Keratinocyte (primary cell): ENCODE measurements at regions not wholly inside any gene's neighbourhood (a gene's known extent, or its start where the extent isn't known, plus 50 kb on each side); places are given as distances from the start of the nearest gene placed in this dataset.

Source experiments
- DNase-seq: peaks from one replicate; pipeline ENCODE4 v3.0.0-alpha.2; 2011; ENCODE audit warnings: low read depth, missing footprints, low spot score
- FAIRE-seq: peaks from 2 replicates; lab custom pipeline; 2011; peaks lifted over from hg19 to GRCh38; lab: Jason Lieb, UNC
- H2AFZ ChIP-seq: 2 replicates; pipeline ENCODE4 v1.6.0; 2012; ENCODE audit warnings: low read length, control low read depth, inconsistent platforms; ENCODE audit not compliant: control insufficient read depth
- H3K27ac ChIP-seq: 2 replicates; pipeline ENCODE4 v1.5.1; 2011; ENCODE audit warnings: low read length; ENCODE audit not compliant: control insufficient read depth, insufficient read depth
- H3K27me3 ChIP-seq: 3 replicates; pipeline ENCODE4 v1.6.0; 2011; ENCODE audit warnings: low read length; ENCODE audit not compliant: control insufficient read depth, insufficient read depth; ENCODE audit errors: extremely low read depth
- H3K36me3 ChIP-seq, 2 experiments: 2 replicates in 1 of 2; 3 replicates in 1 of 2; pipeline ENCODE4 v1.5.1; 2011; ENCODE audit warnings: low read length in 2 of 2, mild to moderate bottlenecking in 1 of 2; ENCODE audit not compliant: control insufficient read depth in 2 of 2, insufficient read depth in 2 of 2; ENCODE audit errors: extremely low read depth in 1 of 2
- H3K4me1 ChIP-seq: 3 replicates; pipeline ENCODE4 v1.5.1; 2011; ENCODE audit warnings: low read length; ENCODE audit not compliant: control insufficient read depth, insufficient read depth; ENCODE audit errors: extremely low read depth
- H3K4me2 ChIP-seq: 3 replicates; pipeline ENCODE4 v1.6.0; 2011; ENCODE audit warnings: low read depth, low read length; ENCODE audit not compliant: control insufficient read depth, insufficient read depth; ENCODE audit errors: extremely low read depth
- H3K4me3 ChIP-seq, 3 experiments: fragments of 200-600 bp in 1 of 3; sonication (generic) in 1 of 3; 2 replicates in 2 of 3; 3 replicates in 1 of 3; pipeline ENCODE4 v1.5.1; 2011 to 2016; ENCODE audit warnings: low read length in 3 of 3, mild to moderate bottlenecking in 3 of 3, control low read depth in 2 of 3, inconsistent platforms in 1 of 3, low read depth in 1 of 3, mixed read lengths in 1 of 3, mixed run types in 1 of 3, moderate library complexity in 1 of 3; ENCODE audit not compliant: control insufficient read depth in 2 of 3, insufficient read depth in 2 of 3; ENCODE audit errors: extremely low read depth in 1 of 3
- H3K79me2 ChIP-seq: 2 replicates; pipeline ENCODE4 v1.6.0; 2012; ENCODE audit warnings: low read length; ENCODE audit not compliant: control insufficient read depth, insufficient read depth
- H3K9ac ChIP-seq: 3 replicates; pipeline ENCODE4 v1.6.0; 2011; ENCODE audit warnings: low read length; ENCODE audit not compliant: control insufficient read depth, insufficient read depth; ENCODE audit errors: extremely low read depth
- H3K9me1 ChIP-seq: 3 replicates; pipeline ENCODE4 v1.6.0; 2011; ENCODE audit warnings: low read length; ENCODE audit not compliant: control insufficient read depth, insufficient read depth; ENCODE audit errors: extremely low read depth
- H3K9me3 ChIP-seq: 2 replicates; pipeline ENCODE4 v1.5.1; 2012; ENCODE audit warnings: low read depth, low read length; ENCODE audit not compliant: control insufficient read depth
- H4K20me1 ChIP-seq: 3 replicates; pipeline ENCODE4 v1.6.0; 2011; ENCODE audit warnings: low read length; ENCODE audit not compliant: control insufficient read depth, insufficient read depth; ENCODE audit errors: extremely low read depth
- EZH2 ChIP-seq: IDR thresholded peaks from one replicate; pipeline ENCODE4 v1.6.1; 2012; ENCODE audit warnings: inconsistent platforms, mild to moderate bottlenecking, low read length, moderate library complexity
- dilution Hi-C: fragments of 300-500 bp; cut with MboI; formaldehyde crosslinking; loops from one replicate; pipeline ENCODE4 v1.7.0; 2020; ENCODE audit warnings: low sequenced_read_pairs; ENCODE audit not compliant: extremely low pct_ligation_motif_present
- TF ChIP-seq, protein P1 (sequence below), 3 experiments: IDR thresholded peaks in 1 of 3; conservative IDR thresholded peaks in 1 of 3; optimal IDR thresholded peaks in 1 of 3; 2 replicates in 2 of 3; 3 replicates in 1 of 3; pipeline versions ENCODE3 to v1.5.1; 2011; ENCODE audit warnings: low read length in 3 of 3, mild to moderate bottlenecking in 3 of 3, moderate library complexity in 2 of 3, control low read depth in 1 of 3, inconsistent platforms in 1 of 3; ENCODE audit not compliant: insufficient read depth in 2 of 3; ENCODE audit errors: extremely low read depth in 1 of 3

GRCh38 chr15:98555173-98555515 lies 93.2 kb upstream of the IGF1R start:
- H3K4me2 ChIP-seq: no peak overlapping the region
- H3K4me1 ChIP-seq: peaks cover 7% of the 10 kb centered on the region
- no peaks in the 10 kb centered on the region for H3K9me1 ChIP-seq
- no peaks in the 10 kb centered on the region for H4K20me1 ChIP-seq
- no peak overlapping the region for H3K4me3 ChIP-seq
- no peaks in the 10 kb centered on the region for H3K9me3 ChIP-seq
- no peak overlapping the region for H3K9ac ChIP-seq
- dilution Hi-C loops: no loop called here
- H3K27ac ChIP-seq: no peak overlapping the region
- no peaks in the 10 kb centered on the region for H3K27me3 ChIP-seq
- H3K79me2 ChIP-seq: no peaks in the 10 kb centered on the region
- DNase-seq (no peak), FAIRE-seq (no peak)
- no peaks in the 10 kb centered on the region for H3K36me3 ChIP-seq
- H2AFZ ChIP-seq: no peak overlapping the region
- TF ChIP-seq, protein P1, sequence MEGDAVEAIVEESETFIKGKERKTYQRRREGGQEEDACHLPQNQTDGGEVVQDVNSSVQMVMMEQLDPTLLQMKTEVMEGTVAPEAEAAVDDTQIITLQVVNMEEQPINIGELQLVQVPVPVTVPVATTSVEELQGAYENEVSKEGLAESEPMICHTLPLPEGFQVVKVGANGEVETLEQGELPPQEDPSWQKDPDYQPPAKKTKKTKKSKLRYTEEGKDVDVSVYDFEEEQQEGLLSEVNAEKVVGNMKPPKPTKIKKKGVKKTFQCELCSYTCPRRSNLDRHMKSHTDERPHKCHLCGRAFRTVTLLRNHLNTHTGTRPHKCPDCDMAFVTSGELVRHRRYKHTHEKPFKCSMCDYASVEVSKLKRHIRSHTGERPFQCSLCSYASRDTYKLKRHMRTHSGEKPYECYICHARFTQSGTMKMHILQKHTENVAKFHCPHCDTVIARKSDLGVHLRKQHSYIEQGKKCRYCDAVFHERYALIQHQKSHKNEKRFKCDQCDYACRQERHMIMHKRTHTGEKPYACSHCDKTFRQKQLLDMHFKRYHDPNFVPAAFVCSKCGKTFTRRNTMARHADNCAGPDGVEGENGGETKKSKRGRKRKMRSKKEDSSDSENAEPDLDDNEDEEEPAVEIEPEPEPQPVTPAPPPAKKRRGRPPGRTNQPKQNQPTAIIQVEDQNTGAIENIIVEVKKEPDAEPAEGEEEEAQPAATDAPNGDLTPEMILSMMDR (optimal IDR thresholded peaks at IDR 0.05 in 1 of 3, IDR thresholded peaks at IDR 0.05 in 1 of 3, conservative IDR thresholded peaks at IDR 0.05 in 1 of 3; ENCODE audit: extremely low read depth in 1 of 3, insufficient read depth in 2 of 3, low read length in 3 of 3): no peak
- TF ChIP-seq EZH2: no peak

GRCh38 chr15:98556321-98556720 lies 92.0 kb upstream of the IGF1R start:
- Histone ChIP-seq H2AFZ (no peak overlapping the region), H3K36me3 (no peaks in the 10 kb centered on the region), H3K4me3 (no peak overlapping the region), H3K79me2 (no peaks in the 10 kb centered on the region), H3K9ac (no peak overlapping the region), H3K4me2 (no peak overlapping the region), H4K20me1 (no peaks in the 10 kb centered on the region), H3K9me1 (no peaks in the 10 kb centered on the region), H3K27me3 (no peaks in the 10 kb centered on the region), H3K4me1 (peaks cover 17% of the 10 kb centered on the region), H3K9me3 (no peaks in the 10 kb centered on the region), H3K27ac (no peak overlapping the region)
- dilution Hi-C loops: no loop called here
- TF ChIP-seq, protein P1 (optimal IDR thresholded peaks at IDR 0.05 in 1 of 3, IDR thresholded peaks at IDR 0.05 in 1 of 3, conservative IDR thresholded peaks at IDR 0.05 in 1 of 3; ENCODE audit: extremely low read depth in 1 of 3, insufficient read depth in 2 of 3, low read length in 3 of 3): no peak
- TF ChIP-seq EZH2: no peak
- FAIRE-seq: no peak
- DNase-seq: no peak
